ENCODE measurements at regions not wholly inside any gene's neighbourhood (a gene's known extent, or its start where the extent isn't known, plus 50 kb on each side); places are given as distances from the start of the nearest gene placed in this dataset.
"Not testable (repeated sequence)": the region's sequence is repeated elsewhere in the genome, so short reads cannot be mapped to it uniquely, and the experiment has no call there.

GRCh38 chr5:2094616-2094995 lies 211.9 kb upstream of the IRX4 start:
- no peak for DNase-seq (ENCODE audit: low spot score)
- Mint-ChIP-seq H3K36me3 (ENCODE audit: low read depth) (no peaks in the 10 kb centered on the region), H3K4me3 (ENCODE audit: low read depth) (no peak overlapping the region), H3K27ac (no peak overlapping the region), H3K9me3 (no peaks in the 10 kb centered on the region), H3K4me1 (ENCODE audit: low read depth) (no peaks in the 10 kb centered on the region), H3K27me3 (ENCODE audit: low read depth) (no peaks in the 10 kb centered on the region)
- intact Hi-C loops (cut with micrococcal nuclease), result no loop called here

- intact Hi-C loops (cut with micrococcal nuclease), result no loop called here
- Mint-ChIP-seq H3K4me1 (ENCODE audit: low read depth) (no peaks in the 10 kb centered on the region), H3K36me3 (ENCODE audit: low read depth) (no peaks in the 10 kb centered on the region), H3K4me3 (ENCODE audit: low read depth) (no peak overlapping the region), H3K9me3 (no peaks in the 10 kb centered on the region), H3K27ac (no peak overlapping the region), H3K27me3 (ENCODE audit: low read depth) (no peaks in the 10 kb centered on the region)
- no peak for DNase-seq (ENCODE audit: low spot score)
Measured at GRCh38 chr5:2093859-2094615, 211.3 kb upstream of the IRX4 start.

- Mint-ChIP-seq H3K4me1 (ENCODE audit: low read depth) (no peaks in the 10 kb centered on the region), H3K27me3 (ENCODE audit: low read depth) (no peaks in the 10 kb centered on the region), H3K9me3 (no peaks in the 10 kb centered on the region), H3K4me3 (ENCODE audit: low read depth) (no peak overlapping the region), H3K36me3 (ENCODE audit: low read depth) (no peaks in the 10 kb centered on the region), H3K27ac (no peak overlapping the region)
- DNase-seq (ENCODE audit: low spot score), result no peak
- intact Hi-C loops (cut with micrococcal nuclease), result no loop called here
Measured at GRCh38 chr5:2091921-2092320, 209.2 kb upstream of the IRX4 start.

GRCh38 chr5:2087980-2088379 lies 205.3 kb upstream of the IRX4 start:
- Mint-ChIP-seq H3K36me3 (ENCODE audit: low read depth) (no peaks in the 10 kb centered on the region), H3K9me3 (no peaks in the 10 kb centered on the region), H3K4me1 (ENCODE audit: low read depth) (no peaks in the 10 kb centered on the region), H3K27ac (no peak overlapping the region), H3K4me3 (ENCODE audit: low read depth) (no peak overlapping the region), H3K27me3 (ENCODE audit: low read depth) (peaks cover 5% of the 10 kb centered on the region)
- no peak for DNase-seq (ENCODE audit: low spot score)
- intact Hi-C loops (cut with micrococcal nuclease), result no loop called here

- Mint-ChIP-seq H3K27me3 (ENCODE audit: low read depth) (no peaks in the 10 kb centered on the region), H3K4me3 (ENCODE audit: low read depth) (no peak overlapping the region), H3K9me3 (no peaks in the 10 kb centered on the region), H3K36me3 (ENCODE audit: low read depth) (no peaks in the 10 kb centered on the region), H3K27ac (no peak overlapping the region), H3K4me1 (ENCODE audit: low read depth) (no peaks in the 10 kb centered on the region)
- no peak for DNase-seq (ENCODE audit: low spot score)
- intact Hi-C loops (cut with micrococcal nuclease), result no loop called here
Measured at GRCh38 chr5:2075365-2075764, 192.6 kb upstream of the IRX4 start.

GRCh38 chr5:2071562-2071961 lies 188.8 kb upstream of the IRX4 start:
- H3K9me3 Mint-ChIP-seq, result no peaks in the 10 kb centered on the region
- H3K4me1 Mint-ChIP-seq (ENCODE audit: low read depth), result no peaks in the 10 kb centered on the region
- H3K4me3 Mint-ChIP-seq (ENCODE audit: low read depth), result no peak overlapping the region
- DNase-seq (ENCODE audit: low spot score), result no peak
- no peaks in the 10 kb centered on the region for H3K27me3 Mint-ChIP-seq (ENCODE audit: low read depth)
- H3K36me3 Mint-ChIP-seq (ENCODE audit: low read depth), result no peaks in the 10 kb centered on the region
- intact Hi-C loops (cut with micrococcal nuclease), result no loop called here
- no peak overlapping the region for H3K27ac Mint-ChIP-seq

GRCh38 chr5:2070787-2071186 lies 188.1 kb upstream of the IRX4 start:
- H3K36me3 Mint-ChIP-seq (ENCODE audit: low read depth); H3K9me3 Mint-ChIP-seq; H3K27ac Mint-ChIP-seq; intact Hi-C loops (cut with micrococcal nuclease); H3K27me3 Mint-ChIP-seq (ENCODE audit: low read depth); DNase-seq (ENCODE audit: low spot score); H3K4me1 Mint-ChIP-seq (ENCODE audit: low read depth); H3K4me3 Mint-ChIP-seq (ENCODE audit: low read depth): not testable (repeated sequence)

- Mint-ChIP-seq H3K27me3 (ENCODE audit: low read depth) (no peaks in the 10 kb centered on the region), H3K27ac (no peak overlapping the region), H3K4me1 (ENCODE audit: low read depth) (no peaks in the 10 kb centered on the region), H3K36me3 (ENCODE audit: low read depth) (no peaks in the 10 kb centered on the region), H3K4me3 (ENCODE audit: low read depth) (no peak overlapping the region), H3K9me3 (no peaks in the 10 kb centered on the region)
- DNase-seq (ENCODE audit: low spot score), result no peak
- intact Hi-C loops (cut with micrococcal nuclease), result no loop called here
Measured at GRCh38 chr5:2068531-2068930, 185.8 kb upstream of the IRX4 start.

GRCh38 chr5:2066373-2066772 lies 183.6 kb upstream of the IRX4 start:
- no peaks in the 10 kb centered on the region for H3K36me3 Mint-ChIP-seq (ENCODE audit: low read depth)
- DNase-seq (ENCODE audit: low spot score), result no peak
- no peak overlapping the region for H3K4me3 Mint-ChIP-seq (ENCODE audit: low read depth)
- no peaks in the 10 kb centered on the region for H3K9me3 Mint-ChIP-seq
- no peaks in the 10 kb centered on the region for H3K27me3 Mint-ChIP-seq (ENCODE audit: low read depth)
- no peak overlapping the region for H3K27ac Mint-ChIP-seq
- intact Hi-C loops (cut with micrococcal nuclease), result no loop called here
- no peaks in the 10 kb centered on the region for H3K4me1 Mint-ChIP-seq (ENCODE audit: low read depth)

GRCh38 chr5:2063380-2063779 lies 180.7 kb upstream of the IRX4 start:
- DNase-seq (ENCODE audit: low spot score); H3K4me3 Mint-ChIP-seq (ENCODE audit: low read depth); H3K27ac Mint-ChIP-seq; H3K27me3 Mint-ChIP-seq (ENCODE audit: low read depth); H3K36me3 Mint-ChIP-seq (ENCODE audit: low read depth); intact Hi-C loops (cut with micrococcal nuclease); H3K9me3 Mint-ChIP-seq; H3K4me1 Mint-ChIP-seq (ENCODE audit: low read depth): not testable (repeated sequence)

GRCh38 chr5:2052687-2053086 lies 170.0 kb upstream of the IRX4 start:
- no peak for DNase-seq (ENCODE audit: low spot score)
- no peak overlapping the region for H3K27ac Mint-ChIP-seq
- H3K36me3 Mint-ChIP-seq (ENCODE audit: low read depth), result no peaks in the 10 kb centered on the region
- peaks cover 1% of the 10 kb centered on the region for H3K27me3 Mint-ChIP-seq (ENCODE audit: low read depth)
- H3K9me3 Mint-ChIP-seq, result no peaks in the 10 kb centered on the region
- intact Hi-C loops (cut with micrococcal nuclease), result no loop called here
- H3K4me3 Mint-ChIP-seq (ENCODE audit: low read depth), result no peak overlapping the region
- no peaks in the 10 kb centered on the region for H3K4me1 Mint-ChIP-seq (ENCODE audit: low read depth)

- no peaks in the 10 kb centered on the region for H3K4me1 Mint-ChIP-seq (ENCODE audit: low read depth)
- no peaks in the 10 kb centered on the region for H3K36me3 Mint-ChIP-seq (ENCODE audit: low read depth)
- intact Hi-C loops (cut with micrococcal nuclease), result no loop called here
- no peaks in the 10 kb centered on the region for H3K9me3 Mint-ChIP-seq
- no peak overlapping the region for H3K27ac Mint-ChIP-seq
- no peaks in the 10 kb centered on the region for H3K27me3 Mint-ChIP-seq (ENCODE audit: low read depth)
- no peak overlapping the region for H3K4me3 Mint-ChIP-seq (ENCODE audit: low read depth)
- DNase-seq (ENCODE audit: low spot score), result no peak
Measured at GRCh38 chr5:2049876-2050275, 167.2 kb upstream of the IRX4 start.

- no peaks in the 10 kb centered on the region for H3K4me1 Mint-ChIP-seq (ENCODE audit: low read depth)
- no peak for DNase-seq (ENCODE audit: low spot score)
- no peaks in the 10 kb centered on the region for H3K27me3 Mint-ChIP-seq (ENCODE audit: low read depth)
- no peak overlapping the region for H3K27ac Mint-ChIP-seq
- intact Hi-C loops (cut with micrococcal nuclease), result no loop called here
- H3K4me3 Mint-ChIP-seq (ENCODE audit: low read depth), result no peak overlapping the region
- no peaks in the 10 kb centered on the region for H3K36me3 Mint-ChIP-seq (ENCODE audit: low read depth)
- no peaks in the 10 kb centered on the region for H3K9me3 Mint-ChIP-seq
Measured at GRCh38 chr5:2048664-2049063, 165.9 kb upstream of the IRX4 start.

GRCh38 chr5:2047341-2047927 lies 164.7 kb upstream of the IRX4 start:
- Mint-ChIP-seq H3K4me3 (ENCODE audit: low read depth) (no peak overlapping the region), H3K9me3 (no peaks in the 10 kb centered on the region), H3K4me1 (ENCODE audit: low read depth) (no peaks in the 10 kb centered on the region), H3K27me3 (ENCODE audit: low read depth) (no peaks in the 10 kb centered on the region), H3K36me3 (ENCODE audit: low read depth) (no peaks in the 10 kb centered on the region), H3K27ac (no peak overlapping the region)
- no peak for DNase-seq (ENCODE audit: low spot score)
- intact Hi-C loops (cut with micrococcal nuclease), result no loop called here

Data from activated T-helper 2 cell treated with anti-CD3 and anti-CD28 coated beads, Interferon-gamma antibody, Interleukin-2, Interleukin-4, amounts not matched to agents 10 μg/mL and 5 μg/mL and 100 μg/mL, durations not matched to agents 14 hours and 24 hours and 36 hours (primary cell).